GM12872 (cell line): ENCODE measurements at regions not wholly inside any gene's neighbourhood (a gene's known extent, or its start where the extent isn't known, plus 50 kb on each side); places are given as distances from the start of the nearest gene placed in this dataset.

Source experiments
- CTCF ChIP-seq: IDR thresholded peaks from 3 replicates; pipeline ENCODE4 v1.5.1; 2011; ENCODE audit warnings: low read depth, mild to moderate bottlenecking, low read length, moderate library complexity; ENCODE audit not compliant: insufficient read depth

GRCh38 chr3:13148561-13149329, 75.5 kb upstream of the IQSEC1 start:
- TF ChIP-seq CTCF = no peak

- no peak for TF ChIP-seq CTCF
Observed at GRCh38 chr3:13148126-13148525, 74.9 kb upstream of the IQSEC1 start.

- no peak for TF ChIP-seq CTCF
Observed at GRCh38 chr3:13147344-13147743, 74.1 kb upstream of the IQSEC1 start.

GRCh38 chr3:13146643-13147143, 73.5 kb upstream of the IQSEC1 start:
- TF ChIP-seq CTCF = no peak

GRCh38 chr3:13145826-13146642, 72.8 kb upstream of the IQSEC1 start:
- no peak for TF ChIP-seq CTCF

GRCh38 chr3:13145131-13145825, 72.0 kb upstream of the IQSEC1 start:
- TF ChIP-seq CTCF = no peak

GRCh38 chr3:13144163-13145023, 71.2 kb upstream of the IQSEC1 start:
- TF ChIP-seq CTCF = no peak
